Mesodermal cell (in vitro differentiated cells): ENCODE measurements at regions not wholly inside any gene's neighbourhood (a gene's known extent, or its start where the extent isn't known, plus 50 kb on each side); places are given as distances from the start of the nearest gene placed in this dataset.
"Not testable (repeated sequence)": the region's sequence is repeated elsewhere in the genome, so short reads cannot be mapped to it uniquely, and the experiment has no call there.

Source experiments
- H3K27ac ChIP-seq: 2 replicates; pipeline ENCODE4 v1.7.0; 2013; ENCODE audit warnings: mild to moderate bottlenecking, low read depth, low read length, moderate library complexity; ENCODE audit not compliant: severe bottlenecking
- H3K36me3 ChIP-seq: 2 replicates; pipeline ENCODE4 v1.7.1; 2013; ENCODE audit warnings: mild to moderate bottlenecking, low read length, moderate library complexity; ENCODE audit not compliant: control insufficient read depth, insufficient read depth
- H3K4me1 ChIP-seq: one replicate; pipeline ENCODE4 v1.7.1; 2013; ENCODE audit warnings: mild to moderate bottlenecking, low read length; ENCODE audit not compliant: insufficient read depth, control insufficient read depth, poor library complexity, severe bottlenecking
- H3K4me3 ChIP-seq: 2 replicates; pipeline ENCODE4 v1.7.0; 2013; ENCODE audit warnings: low read length, control low read depth, mild to moderate bottlenecking; ENCODE audit not compliant: insufficient read depth, poor library complexity, severe bottlenecking; ENCODE audit errors: extremely low read depth
- H3K9me3 ChIP-seq: 2 replicates; pipeline ENCODE4 v1.7.1; 2013; ENCODE audit warnings: mild to moderate bottlenecking, low read length, moderate library complexity; ENCODE audit not compliant: control insufficient read depth
- WGBS, 2 experiments: methylation state at CpG; one replicate each; pipeline ENCODE4 v1.1.5; 2013; ENCODE audit warnings: missing lambda C conversion rate in 2 of 2; ENCODE audit not compliant: insufficient coverage in 2 of 2; 5-methylcytosine and 5-hydroxymethylcytosine counted together

- no peak overlapping the region for H3K27ac ChIP-seq
- H3K36me3 ChIP-seq = no peaks in the 10 kb centered on the region
- H3K4me1 ChIP-seq = no peaks in the 10 kb centered on the region
- H3K4me3 ChIP-seq = no peak overlapping the region
- WGBS, 2 experiments = 86% methylated on average over 1 of the region's 2 CpGs; no CpG with 5 or more reads in 1 of the 2 experiments
- H3K9me3 ChIP-seq = peaks cover 8% of the 10 kb centered on the region
Observed at GRCh38 chr2:147147802-147148201, 697.0 kb upstream of the ACVR2A start.

- WGBS, 2 experiments = no CpG with 5 or more reads among the region's 4 CpGs
- Histone ChIP-seq H3K4me3 (no peak overlapping the region), H3K27ac (no peak overlapping the region), H3K4me1 (no peaks in the 10 kb centered on the region), H3K36me3 (no peaks in the 10 kb centered on the region), H3K9me3 (no peaks in the 10 kb centered on the region)
Observed at GRCh38 chr2:147141930-147142329, 702.9 kb upstream of the ACVR2A start.

GRCh38 chr2:147139732-147140131 lies 705.1 kb upstream of the ACVR2A start:
- WGBS, 2 experiments = no CpG with 5 or more reads among the region's 2 CpGs
- H3K27ac ChIP-seq, H3K36me3 ChIP-seq, H3K4me1 ChIP-seq, H3K4me3 ChIP-seq, H3K9me3 ChIP-seq: not testable (repeated sequence)

- WGBS, 2 experiments = 80 to 95% methylated on average over 1 to 3 of the region's 3 CpGs
- no peak overlapping the region for H3K27ac ChIP-seq
- no peaks in the 10 kb centered on the region for H3K9me3 ChIP-seq
- no peaks in the 10 kb centered on the region for H3K4me1 ChIP-seq
- H3K4me3 ChIP-seq = no peak overlapping the region
- no peaks in the 10 kb centered on the region for H3K36me3 ChIP-seq
Observed at GRCh38 chr2:147137711-147138110, 707.1 kb upstream of the ACVR2A start.

DNA sequence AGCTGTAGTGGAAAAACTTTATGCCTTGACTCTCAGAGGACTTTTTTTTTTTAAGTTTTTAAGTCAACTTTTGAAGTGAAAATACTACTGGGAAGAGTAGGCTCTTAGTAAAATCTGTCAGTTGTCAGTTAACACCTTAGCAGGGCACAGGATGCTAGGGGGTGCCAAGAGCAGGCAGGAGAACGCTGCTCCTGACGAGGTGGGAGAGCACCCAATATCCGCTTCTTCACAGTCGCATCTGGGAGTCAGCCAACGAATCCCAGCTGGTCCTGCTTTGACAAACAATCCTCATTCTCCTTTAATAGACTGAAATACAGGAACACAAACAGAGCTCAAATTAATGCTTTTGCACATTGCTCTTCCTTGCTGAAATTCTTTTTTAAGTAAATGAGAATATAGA lies 709.5 kb upstream of the ACVR2A start:
- H3K4me3 ChIP-seq = no peak overlapping the region
- H3K9me3 ChIP-seq = no peaks in the 10 kb centered on the region
- WGBS, 2 experiments = 87 to 92% methylated on average over 4 to 5 of the region's 5 CpGs
- H3K4me1 ChIP-seq = no peaks in the 10 kb centered on the region
- H3K36me3 ChIP-seq = no peaks in the 10 kb centered on the region
- no peak overlapping the region for H3K27ac ChIP-seq

DNA sequence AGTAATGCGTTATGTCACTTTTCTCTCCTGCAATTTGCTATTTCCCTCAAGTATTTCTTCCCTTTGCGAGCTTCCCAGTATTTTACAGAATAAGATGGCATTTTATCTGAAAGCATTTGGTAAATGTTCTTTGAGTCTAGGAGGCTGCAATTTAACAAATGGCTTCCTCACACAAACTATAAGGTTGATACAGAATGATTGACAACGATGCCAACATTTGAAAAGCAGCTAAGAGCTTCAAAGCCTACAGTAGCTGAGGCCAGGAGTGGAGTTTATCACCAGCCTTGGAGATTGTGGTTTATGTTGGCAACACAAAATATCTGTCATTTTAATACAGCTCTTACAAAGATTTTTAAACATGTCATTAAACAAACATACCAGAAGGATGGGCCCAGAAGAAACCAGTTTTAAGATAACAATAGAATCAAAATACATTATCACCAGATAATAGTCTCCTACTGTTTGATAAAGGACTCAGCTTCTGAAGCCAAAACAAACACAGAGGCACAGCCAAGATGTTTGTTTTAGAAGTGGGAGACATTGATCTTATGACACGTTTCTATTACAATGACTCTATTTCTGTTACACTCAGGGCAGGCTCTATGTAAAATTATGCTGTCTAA lies 711.4 kb upstream of the ACVR2A start:
- Histone ChIP-seq H3K36me3 (no peaks in the 10 kb centered on the region), H3K4me1 (no peaks in the 10 kb centered on the region), H3K27ac (no peak overlapping the region), H3K4me3 (no peak overlapping the region), H3K9me3 (no peaks in the 10 kb centered on the region)
- WGBS, 2 experiments = 70% methylated on average over 2 of the region's 4 CpGs; no CpG with 5 or more reads in 1 of the 2 experiments

- 83 to 90% methylated on average over 2 of the region's 2 CpGs for WGBS, 2 experiments
- Histone ChIP-seq H3K4me3 (no peak overlapping the region), H3K36me3 (no peaks in the 10 kb centered on the region)
Observed at GRCh38 chr2:147125145-147125544, 719.7 kb upstream of the ACVR2A start.

DNA sequence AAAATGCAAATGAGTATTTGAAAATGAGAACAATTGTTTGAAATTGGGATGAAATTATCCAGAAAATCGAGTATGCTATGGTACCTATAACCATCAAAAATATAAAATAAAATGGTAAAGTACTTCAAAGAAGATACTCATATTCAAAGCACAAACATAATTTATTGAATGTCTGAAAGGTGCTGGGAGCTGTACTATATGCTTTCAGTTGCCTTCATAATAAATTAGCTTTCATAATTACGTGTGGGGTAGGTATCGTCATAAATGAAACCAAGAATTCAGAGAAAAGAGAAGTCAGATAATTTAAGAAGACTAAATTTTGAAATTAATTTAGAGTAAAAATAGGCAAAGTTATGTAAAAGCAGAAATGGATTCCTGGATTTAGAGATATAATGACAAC lies 721.9 kb upstream of the ACVR2A start:
- Histone ChIP-seq H3K9me3 (no peaks in the 10 kb centered on the region), H3K36me3 (no peaks in the 10 kb centered on the region), H3K4me3 (no peak overlapping the region), H3K4me1 (no peaks in the 10 kb centered on the region), H3K27ac (no peak overlapping the region)
- 80% methylated on average over 2 of the region's 3 CpGs; no CpG with 5 or more reads in 1 of the 2 experiments for WGBS, 2 experiments

More at GRCh38 chr2:147125145-147125544, 719.7 kb upstream of the ACVR2A start:
- no peak overlapping the region for H3K27ac ChIP-seq
- H3K9me3 ChIP-seq = no peaks in the 10 kb centered on the region
- H3K4me1 ChIP-seq = no peaks in the 10 kb centered on the region

DNA sequence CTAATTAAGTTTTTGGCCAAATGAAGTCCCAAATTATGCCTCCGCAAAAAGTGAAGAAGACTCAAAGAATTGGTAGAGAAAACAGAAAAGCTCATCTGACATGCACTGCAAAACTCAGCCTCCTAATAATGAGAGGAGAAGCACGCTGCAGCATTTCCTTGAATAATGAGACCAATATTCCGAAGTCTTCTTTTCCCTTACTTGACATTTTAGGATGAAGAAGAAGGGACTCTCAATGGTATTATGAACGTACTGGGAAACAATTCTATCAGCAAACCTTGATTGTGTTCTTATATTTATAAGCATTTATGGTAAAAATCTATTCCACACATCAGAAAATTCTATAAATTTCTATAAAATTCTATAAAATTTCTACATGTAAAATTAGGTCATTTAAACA lies 733.9 kb upstream of the ACVR2A start:
- WGBS, 2 experiments = 83% methylated on average over 1 of the region's 4 CpGs
- Histone ChIP-seq H3K4me1 (no peaks in the 10 kb centered on the region), H3K9me3 (no peaks in the 10 kb centered on the region)

DNA sequence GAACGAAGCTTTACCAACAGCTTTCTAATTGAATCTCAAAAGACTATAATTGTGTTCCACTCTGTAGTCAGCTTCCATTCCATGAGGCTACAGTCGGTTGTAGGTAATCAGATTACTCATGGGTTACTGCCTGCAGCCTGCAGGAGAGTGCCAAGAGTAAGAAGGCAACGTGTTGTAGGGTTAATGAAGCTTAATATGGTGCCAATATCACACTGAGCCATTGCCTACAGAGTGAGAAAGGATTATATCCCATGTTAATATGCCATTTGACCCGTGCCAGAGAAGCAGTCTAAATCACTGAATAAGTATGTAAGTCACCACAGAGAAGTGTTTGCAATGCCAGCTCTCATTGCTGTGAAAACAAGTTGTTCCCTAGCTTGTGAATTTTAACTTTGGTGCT lies 734.5 kb upstream of the ACVR2A start:
- no peaks in the 10 kb centered on the region for H3K36me3 ChIP-seq
- H3K4me3 ChIP-seq = no peak overlapping the region
- H3K27ac ChIP-seq = no peak overlapping the region
- no peaks in the 10 kb centered on the region for H3K4me1 ChIP-seq
- no peaks in the 10 kb centered on the region for H3K9me3 ChIP-seq
- WGBS, 2 experiments = 83 to 88% methylated on average over 2 to 3 of the region's 4 CpGs

More for the DNA sequence above, 733.9 kb upstream of the ACVR2A start:
- Histone ChIP-seq H3K27ac (no peak overlapping the region), H3K36me3 (no peaks in the 10 kb centered on the region), H3K4me3 (no peak overlapping the region)

DNA sequence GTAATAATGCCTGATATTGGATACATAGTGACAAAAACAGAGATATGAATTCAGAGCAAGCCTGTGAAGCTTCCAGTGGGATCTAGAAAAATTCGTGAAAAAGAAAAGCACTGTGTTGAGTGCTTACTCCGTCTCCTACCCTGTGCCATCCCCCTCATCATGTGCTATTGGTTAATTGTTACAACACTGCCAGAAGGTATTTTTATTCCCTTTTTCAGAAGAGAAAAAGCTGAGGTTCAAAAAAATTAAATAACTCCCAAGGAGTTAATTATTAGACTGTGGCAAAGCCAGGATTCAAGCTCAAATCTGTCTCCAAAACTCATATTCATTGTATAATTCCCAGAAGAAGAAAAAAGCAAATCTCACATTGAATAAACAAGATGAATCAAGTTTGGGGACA lies 735.5 kb upstream of the ACVR2A start:
- 83% methylated on average over 1 of the region's 2 CpGs; no CpG with 5 or more reads in 1 of the 2 experiments for WGBS, 2 experiments
- H3K4me1 ChIP-seq = no peaks in the 10 kb centered on the region
- no peaks in the 10 kb centered on the region for H3K9me3 ChIP-seq
- H3K36me3 ChIP-seq = no peaks in the 10 kb centered on the region
- no peak overlapping the region for H3K4me3 ChIP-seq
- no peak overlapping the region for H3K27ac ChIP-seq
